GM13977 (cell line): ENCODE measurements at regions not wholly inside any gene's neighbourhood (a gene's known extent, or its start where the extent isn't known, plus 50 kb on each side); places are given as distances from the start of the nearest gene placed in this dataset.

Experiments used
- DNase-seq: peaks from one replicate; pipeline ENCODE4 v3.0.0; 2012; ENCODE audit warnings: low spot score
- CTCF ChIP-seq: IDR thresholded peaks from 2 replicates; pipeline ENCODE4 v1.5.1; 2012; ENCODE audit warnings: mild to moderate bottlenecking, control low read depth; ENCODE audit not compliant: insufficient read depth; ENCODE audit errors: extremely low read depth, missing control alignments
- in situ Hi-C: fragments of 300-500 bp; cut with MboI; formaldehyde crosslinking; loops from one replicate; pipeline ENCODE4 v1.12.0; 2022; ENCODE audit warnings: low sequenced_read_pairs, low pct_unique_long_range_greater_than_20kb, mixed read lengths, inconsistent platforms; ENCODE audit not compliant: unreplicated experiment

- in situ Hi-C loops: no loop called here
Observed at GRCh38 chr2:172270278-172271079, 156.9 kb upstream of the ITGA6 start.

GRCh38 chr2:172273910-172274571 lies 153.3 kb upstream of the ITGA6 start:
- in situ Hi-C loops: no loop called here
- no peak for TF ChIP-seq CTCF
- no peak for DNase-seq

More at GRCh38 chr2:172270278-172271079, 156.9 kb upstream of the ITGA6 start:
- no peak for DNase-seq
- no peak for TF ChIP-seq CTCF

GRCh38 chr2:172275239-172275638 lies 152.1 kb upstream of the ITGA6 start:
- in situ Hi-C loops: no loop called here
- TF ChIP-seq CTCF: no peak

GRCh38 chr2:172276961-172277360 lies 150.4 kb upstream of the ITGA6 start:
- no peak for TF ChIP-seq CTCF
- no peak for DNase-seq
- in situ Hi-C loops: no loop called here

More at GRCh38 chr2:172275239-172275638, 152.1 kb upstream of the ITGA6 start:
- no peak for DNase-seq

GRCh38 chr2:172278667-172279066 lies 148.7 kb upstream of the ITGA6 start:
- in situ Hi-C loops: no loop called here
- no peak for TF ChIP-seq CTCF
- no peak for DNase-seq

GRCh38 chr2:172279214-172279613 lies 148.2 kb upstream of the ITGA6 start:
- DNase-seq: no peak
- no peak for TF ChIP-seq CTCF
- in situ Hi-C loops: no loop called here
